Adrenal gland (tissue), 9 donors: ENCODE measurements at regions not wholly inside any gene's neighbourhood (a gene's known extent, or its start where the extent isn't known, plus 50 kb on each side); places are given as distances from the start of the nearest gene placed in this dataset.

Experiments
- DNase-seq, 7 donors: peaks; one replicate each; pipeline ENCODE4 v3.0.0-alpha.2; 2019 to 2020
- H3K27ac ChIP-seq, 5 donors: fragments of 200-600 bp; sonication (generic) in 4 of 5; 1 replicate in 3 of 5; 2 replicates in 2 of 5; pipeline versions ENCODE4 v1.5.1 to v1.8.0; 2016 to 2020; ENCODE audit warnings: mild to moderate bottlenecking in 1 of 5
- H3K27me3 ChIP-seq: fragments of 200-600 bp; 2 replicates; pipeline ENCODE4 v1.8.0; 2021
- H3K36me3 ChIP-seq, 2 donors: fragments of 200-600 bp; replicated peaks in 1 of 2; 1 replicate in 1 of 2; 2 replicates in 1 of 2; pipeline versions ENCODE4 v1.5.1 to v1.8.0; 2018 to 2022
- H3K4me1 ChIP-seq, 2 donors: fragments of 200-600 bp; replicated peaks in 1 of 2; 1 replicate in 1 of 2; 2 replicates in 1 of 2; pipeline versions ENCODE4 v1.5.1 to v1.8.0; 2018 to 2021
- H3K4me3 ChIP-seq, 4 donors: fragments of 200-600 bp; sonication (generic) in 3 of 4; one replicate each; pipeline ENCODE4 v1.5.1; 2016 to 2018
- H3K9me3 ChIP-seq, 3 donors: fragments of 200-600 bp; sonication (generic) in 1 of 3; replicated peaks in 1 of 3; 1 replicate in 2 of 3; 2 replicates in 1 of 3; pipeline versions ENCODE4 v1.5.1 to v1.8.0; 2016 to 2021
- POLR2A ChIP-seq, 2 donors: fragments of 450-650 bp; IDR thresholded peaks; one replicate each; pipeline ENCODE4 v1.6.1; 2017; ENCODE audit warnings: antibody characterized with exemption in 2 of 2, mild to moderate bottlenecking in 2 of 2, moderate library complexity in 1 of 2
- WGBS, 4 donors: extraction: QIAGEN DNeasy Blood & Tissue Kit in 2 of 4; methylation state at CpG; one replicate each; pipeline versions ENCODE4 v1.1.5 to v1.1.7; 2013 to 2017; 5-methylcytosine and 5-hydroxymethylcytosine counted together
- intact Hi-C, 2 donors: fragments of 100-400 bp; cut with DNase I; formaldehyde crosslinking; loops; one replicate each; pipeline versions ENCODE4 v1.14.1 to v1.15.0; 2022 to 2023
- TF ChIP-seq, protein P1 (sequence below), 6 experiments: fragments of 450-650 bp in 4 of 6; fragments of 200-600 bp in 2 of 6; sonication (generic) in 1 of 6; IDR thresholded peaks; 1 replicate in 5 of 6; 2 replicates in 1 of 6; pipeline versions ENCODE4 v1.5.1 to v1.8.0; 2016 to 2021; ENCODE audit warnings: antibody characterized with exemption in 6 of 6, mild to moderate bottlenecking in 2 of 6, moderate library complexity in 1 of 6
- donor health status: healthy with polysubstance abuse.
- donor health status: Bipolar disorder and iron deficiency.
- donor health status: DM: yes; HTN: yes; CAD: no.
- donor health status: DM: no; HTN: no; CAD: no.
- donor health status: DM: no; HTN: no; CAD: no.

DNA sequence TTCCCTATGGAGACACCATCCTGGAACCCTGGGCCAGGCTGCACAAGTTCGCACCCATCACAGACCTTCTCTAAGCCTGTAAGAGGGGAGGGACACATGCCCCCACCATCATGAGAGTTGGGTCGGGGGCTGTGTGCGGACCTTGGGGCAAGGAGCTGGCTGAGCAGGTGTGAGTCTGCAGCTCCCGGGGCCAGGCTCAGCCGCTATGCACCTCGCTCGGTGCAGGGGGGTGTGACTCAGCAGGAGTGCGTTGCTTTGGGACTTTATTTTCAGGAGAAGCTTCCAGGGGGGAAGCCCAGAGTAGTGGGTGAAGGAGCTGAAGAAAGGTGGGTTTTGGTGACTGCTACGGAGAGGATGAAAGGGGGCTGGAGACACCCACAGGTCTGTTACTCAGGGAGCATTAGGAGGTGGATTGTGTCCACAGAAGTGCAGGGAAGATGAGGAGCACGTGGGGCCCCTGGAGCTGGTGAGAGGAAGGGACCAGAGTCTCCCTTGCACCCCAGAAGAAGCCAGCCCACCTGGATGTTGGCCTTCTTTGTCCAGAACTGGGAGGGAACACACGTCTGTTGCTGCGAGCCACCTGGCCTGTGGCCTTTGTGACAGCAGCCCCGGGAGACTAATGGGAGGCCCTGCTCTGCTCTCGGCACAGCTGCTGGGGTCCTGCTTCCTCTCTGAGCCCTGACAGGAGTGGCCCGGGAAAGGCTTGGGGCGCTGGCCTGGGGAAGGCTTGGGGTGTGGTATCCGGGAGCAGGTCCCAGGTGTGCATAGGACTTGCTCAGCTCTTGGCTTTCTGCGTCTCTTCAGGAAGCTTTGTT is 162.6 kb downstream of the TEX29 start:
- H3K4me3 ChIP-seq = no peak overlapping the region
- H3K4me1 ChIP-seq = no peaks in the 10 kb centered on the region
- 76 to 81% (median 79%) methylated on average over 16 to 18 of the region's 18 CpGs for WGBS, 4 donors
- peaks cover 0 to 7% (median 0%) of the 10 kb centered on the region in 3 donors for H3K9me3 ChIP-seq
- H3K36me3 ChIP-seq = no peaks in the 10 kb centered on the region
- H3K27ac ChIP-seq = no peak overlapping the region
- DNase-seq = peak in 1 of 7 donors; percentile 21
- intact Hi-C loops = no loop called here
- TF ChIP-seq, protein P1, sequence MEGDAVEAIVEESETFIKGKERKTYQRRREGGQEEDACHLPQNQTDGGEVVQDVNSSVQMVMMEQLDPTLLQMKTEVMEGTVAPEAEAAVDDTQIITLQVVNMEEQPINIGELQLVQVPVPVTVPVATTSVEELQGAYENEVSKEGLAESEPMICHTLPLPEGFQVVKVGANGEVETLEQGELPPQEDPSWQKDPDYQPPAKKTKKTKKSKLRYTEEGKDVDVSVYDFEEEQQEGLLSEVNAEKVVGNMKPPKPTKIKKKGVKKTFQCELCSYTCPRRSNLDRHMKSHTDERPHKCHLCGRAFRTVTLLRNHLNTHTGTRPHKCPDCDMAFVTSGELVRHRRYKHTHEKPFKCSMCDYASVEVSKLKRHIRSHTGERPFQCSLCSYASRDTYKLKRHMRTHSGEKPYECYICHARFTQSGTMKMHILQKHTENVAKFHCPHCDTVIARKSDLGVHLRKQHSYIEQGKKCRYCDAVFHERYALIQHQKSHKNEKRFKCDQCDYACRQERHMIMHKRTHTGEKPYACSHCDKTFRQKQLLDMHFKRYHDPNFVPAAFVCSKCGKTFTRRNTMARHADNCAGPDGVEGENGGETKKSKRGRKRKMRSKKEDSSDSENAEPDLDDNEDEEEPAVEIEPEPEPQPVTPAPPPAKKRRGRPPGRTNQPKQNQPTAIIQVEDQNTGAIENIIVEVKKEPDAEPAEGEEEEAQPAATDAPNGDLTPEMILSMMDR (IDR thresholded peaks at IDR 0.05) = no peak
- TF ChIP-seq POLR2A (IDR thresholded peaks at IDR 0.05) = no peak
- H3K27me3 ChIP-seq = no peaks in the 10 kb centered on the region

DNA sequence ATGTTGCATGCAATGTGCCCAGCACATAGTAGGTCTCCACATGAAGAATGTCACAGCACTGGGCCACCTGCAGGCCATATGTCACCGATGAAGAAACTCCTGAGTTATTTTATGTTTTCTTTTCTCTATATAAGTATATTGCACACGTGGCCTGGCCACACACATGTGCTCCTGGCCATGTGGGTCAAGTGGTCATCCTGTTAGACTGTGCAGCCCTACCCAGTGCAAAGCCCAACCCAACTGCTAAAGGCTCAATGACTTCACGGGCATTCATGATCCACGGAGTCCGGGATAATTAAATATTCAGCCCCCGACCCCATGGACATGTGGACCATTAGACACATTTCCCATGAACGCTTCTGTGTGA is 163.2 kb downstream of the TEX29 start:
- Histone ChIP-seq H3K4me3 (no peak overlapping the region), H3K9me3 (peaks cover 0 to 7% (median 0%) of the 10 kb centered on the region in 3 donors), H3K36me3 (no peaks in the 10 kb centered on the region), H3K4me1 (no peaks in the 10 kb centered on the region), H3K27me3 (no peaks in the 10 kb centered on the region), H3K27ac (no peak overlapping the region)
- 78 to 90% (median 87%) methylated on average over 7 of the region's 7 CpGs for WGBS, 4 donors
- TF ChIP-seq POLR2A (IDR thresholded peaks at IDR 0.05) = no peak
- TF ChIP-seq, protein P1 (IDR thresholded peaks at IDR 0.05) = no peak
- intact Hi-C loops = no loop called here
- DNase-seq = peak in 1 of 7 donors; percentile 28

GRCh38 chr13:111484141-111484925 is 163.9 kb downstream of the TEX29 start:
- H3K4me3 ChIP-seq = no peak overlapping the region
- peak in 1 of 7 donors; percentile 30 for DNase-seq
- H3K36me3 ChIP-seq = no peaks in the 10 kb centered on the region
- H3K27ac ChIP-seq = no peak overlapping the region
- H3K27me3 ChIP-seq = no peaks in the 10 kb centered on the region
- intact Hi-C loops = no loop called here
- TF ChIP-seq, protein P1 (IDR thresholded peaks at IDR 0.05) = no peak
- TF ChIP-seq POLR2A (IDR thresholded peaks at IDR 0.05) = no peak
- H3K9me3 ChIP-seq = peaks cover 0 to 7% (median 0%) of the 10 kb centered on the region in 3 donors
- 75 to 76% (median 76%) methylated on average over 13 to 22 of the region's 22 CpGs for WGBS, 4 donors
- no peaks in the 10 kb centered on the region for H3K4me1 ChIP-seq

DNA sequence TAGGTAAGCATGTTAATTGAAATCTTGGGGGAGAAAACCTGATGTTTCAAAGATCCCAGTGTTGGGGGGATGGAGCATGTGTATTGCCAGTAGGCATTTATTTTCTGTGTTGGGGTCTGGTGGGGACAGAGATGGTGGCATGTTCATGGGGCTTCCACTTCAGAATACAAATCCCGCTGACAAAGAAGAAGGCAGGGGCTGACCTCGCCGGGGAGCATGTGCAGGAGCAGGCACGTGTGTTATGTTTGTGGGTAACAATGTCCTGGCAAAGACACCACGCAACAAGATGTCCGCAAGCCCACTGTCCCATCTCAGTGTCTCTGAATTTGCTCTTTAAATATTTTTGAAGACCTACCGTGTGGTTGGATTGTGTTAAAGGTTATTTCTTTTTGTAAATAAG is 164.5 kb downstream of the TEX29 start:
- Histone ChIP-seq H3K27me3 (no peaks in the 10 kb centered on the region), H3K27ac (no peak overlapping the region), H3K36me3 (no peaks in the 10 kb centered on the region), H3K4me3 (no peak overlapping the region), H3K9me3 (peaks cover 0 to 7% (median 0%) of the 10 kb centered on the region in 3 donors), H3K4me1 (no peaks in the 10 kb centered on the region)
- 78 to 82% (median 80%) methylated on average over 7 of the region's 7 CpGs for whole genome bisulfite sequencing, 4 donors
- peak in 1 of 7 donors; percentile 37 for DNase-seq
- TF ChIP-seq POLR2A (IDR thresholded peaks at IDR 0.05) = no peak
- TF ChIP-seq, protein P1 (IDR thresholded peaks at IDR 0.05) = no peak
- intact Hi-C loops = no loop called here
